Fibroblast of villous mesenchyme (primary cell): ENCODE measurements at regions not wholly inside any gene's neighbourhood (a gene's known extent, or its start where the extent isn't known, plus 50 kb on each side); places are given as distances from the start of the nearest gene placed in this dataset.
"Not testable (repeated sequence)": the region's sequence is repeated elsewhere in the genome, so short reads cannot be mapped to it uniquely, and the experiment has no call there.

Experiments used
- DNase-seq: peaks from one replicate; pipeline ENCODE4 v3.0.0-alpha.2; 2010; ENCODE audit warnings: low read depth
- H3K4me3 ChIP-seq: 2 replicates; pipeline ENCODE4 v1.5.1; 2011; ENCODE audit warnings: low read depth, mild to moderate bottlenecking, low read length
- CTCF ChIP-seq: IDR thresholded peaks from 2 replicates; pipeline ENCODE4 v1.5.1; 2012; ENCODE audit warnings: low read depth, mild to moderate bottlenecking, low read length; ENCODE audit not compliant: insufficient read depth

DNA sequence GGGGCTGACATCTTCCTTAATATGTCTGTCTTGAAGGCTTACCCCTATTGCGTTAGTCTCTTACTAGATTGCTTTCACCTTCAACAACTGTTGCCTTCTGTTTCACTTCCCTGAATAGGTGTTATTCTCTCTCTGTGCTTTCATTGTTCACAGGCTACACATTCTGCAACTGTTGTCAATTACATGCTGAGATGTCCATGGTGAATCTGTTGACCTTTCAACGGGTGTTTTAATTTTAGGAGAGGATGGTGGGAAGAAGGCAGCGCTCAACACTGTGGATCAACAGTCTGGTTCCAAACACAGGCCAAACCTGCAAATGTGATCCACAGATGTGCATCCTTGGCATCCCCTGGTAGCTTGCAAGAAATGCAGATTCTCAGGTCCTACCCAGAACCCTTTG is 101.9 kb downstream of the DACT1 start:
- DNase-seq: no peak
- H3K4me3 ChIP-seq: no peak overlapping the region
- no peak for TF ChIP-seq CTCF

DNA sequence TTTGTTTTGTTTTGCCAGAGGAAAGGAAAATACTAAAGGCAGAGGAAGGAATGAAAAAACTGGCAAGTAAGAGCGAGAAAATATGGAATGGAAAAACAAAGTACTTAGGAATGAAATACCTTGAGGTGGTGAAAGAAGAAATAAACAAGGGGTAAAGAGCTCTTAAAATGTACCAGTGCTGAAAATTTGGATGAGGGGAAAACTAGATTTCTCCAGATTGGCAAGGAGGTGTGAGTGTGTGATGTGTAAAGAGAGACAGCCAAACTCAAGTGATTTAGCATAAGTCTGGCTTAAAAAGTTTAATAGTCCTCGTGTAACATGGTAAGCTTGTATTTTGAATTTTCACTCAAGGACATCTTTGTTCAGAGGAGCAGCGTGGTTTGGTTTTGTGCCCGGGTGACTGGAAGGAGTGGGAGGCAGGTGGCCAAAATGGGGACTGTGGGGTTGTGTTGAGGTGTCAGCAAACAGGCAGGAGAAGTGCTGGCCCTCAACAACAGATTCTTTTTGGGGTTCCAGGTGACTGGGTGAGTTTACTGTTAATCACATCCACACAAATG is 102.7 kb downstream of the DACT1 start:
- no peak for DNase-seq
- no peak overlapping the region for H3K4me3 ChIP-seq
- no peak for TF ChIP-seq CTCF

DNA sequence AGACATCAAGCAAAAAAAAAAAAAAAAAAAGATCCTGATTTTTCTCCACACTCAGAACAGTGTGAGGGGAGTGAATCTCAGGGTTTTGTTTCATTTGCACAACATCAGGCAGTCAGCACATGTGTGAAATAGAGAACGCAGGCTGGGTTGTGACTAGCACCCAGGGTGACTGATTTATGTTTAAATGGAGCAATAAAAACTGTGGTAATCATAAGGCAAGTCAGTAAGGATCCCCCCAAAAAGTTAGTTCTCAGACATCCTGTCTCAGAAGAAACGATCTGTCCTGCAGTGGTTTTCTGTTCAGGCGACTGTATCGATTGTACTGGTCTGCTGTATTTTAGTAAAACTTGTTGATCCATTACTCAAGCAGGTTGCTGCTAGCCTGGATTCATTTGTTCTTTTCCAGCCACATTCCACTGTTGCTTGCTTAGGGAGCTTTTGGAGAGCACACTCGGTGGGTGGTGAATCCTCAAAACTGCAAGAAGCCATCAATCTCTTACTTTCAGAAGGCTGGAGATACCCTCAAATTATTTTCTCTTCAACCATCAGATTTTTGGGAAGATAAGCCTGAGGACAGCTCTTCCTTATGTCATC is 107.1 kb downstream of the DACT1 start:
- DNase-seq: peak; percentile 32
- no peak overlapping the region for H3K4me3 ChIP-seq
- no peak for TF ChIP-seq CTCF

DNA sequence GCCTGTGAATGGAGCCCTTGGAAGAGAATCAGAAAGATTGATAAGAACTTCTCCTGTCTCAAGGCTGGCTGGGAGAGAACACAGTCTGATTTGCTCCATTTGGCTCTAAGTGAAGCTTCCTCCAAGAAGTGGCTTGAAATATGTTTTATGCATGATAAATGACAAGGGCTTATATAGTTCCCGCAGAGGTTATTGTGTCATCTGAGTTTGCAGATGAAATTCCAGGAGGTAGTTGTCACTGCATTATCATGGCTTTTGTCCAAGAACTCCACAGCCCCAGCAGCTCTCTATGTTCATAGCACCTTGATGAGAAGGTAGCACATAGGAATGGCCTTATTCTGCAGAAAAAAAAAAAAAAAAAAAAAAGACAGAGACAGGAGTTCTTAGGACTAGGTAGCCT is 108.5 kb downstream of the DACT1 start:
- peak; percentile 84 for DNase-seq
- H3K4me3 ChIP-seq: no peak overlapping the region
- no peak for TF ChIP-seq CTCF

DNA sequence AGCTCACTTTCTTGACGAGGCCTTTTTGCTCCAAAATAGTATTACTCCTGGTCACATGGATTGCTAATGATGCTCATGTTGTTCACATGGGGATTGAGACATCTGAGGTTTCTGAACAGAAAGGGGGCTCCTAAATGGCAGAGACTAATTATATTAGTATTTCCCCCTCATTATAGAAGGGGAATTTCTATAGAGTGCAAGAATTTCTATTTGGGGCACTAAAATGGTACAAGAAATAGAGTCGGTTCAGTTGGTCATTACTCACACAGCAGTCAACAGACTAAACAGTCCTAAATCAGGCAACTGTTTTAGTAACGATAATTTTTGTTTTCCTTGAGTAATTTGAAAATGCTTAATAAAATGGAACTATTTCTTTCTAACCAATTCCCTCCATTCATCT is 108.9 kb downstream of the DACT1 start:
- no peak for TF ChIP-seq CTCF
- no peak for DNase-seq
- no peak overlapping the region for H3K4me3 ChIP-seq

DNA sequence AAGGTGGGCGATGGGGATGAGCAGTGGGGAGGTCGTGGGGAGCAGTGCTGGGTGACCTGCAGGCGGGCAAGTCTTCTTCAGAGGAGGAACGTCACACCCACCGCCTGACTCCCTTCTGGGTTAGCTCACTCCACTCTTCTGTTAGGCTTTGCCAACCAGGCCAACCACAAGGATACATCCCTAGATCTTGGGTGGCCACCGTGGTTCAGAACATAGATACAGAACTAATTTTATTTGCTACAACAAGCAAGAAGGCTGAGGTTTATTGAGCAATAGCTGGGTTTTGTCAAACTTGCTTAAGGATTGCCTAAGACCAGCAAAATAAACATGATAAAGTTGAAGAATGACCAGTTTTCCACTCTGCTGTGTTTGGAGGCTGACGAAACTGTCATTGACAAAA is 109.4 kb downstream of the DACT1 start:
- peak; percentile 100 for DNase-seq
- TF ChIP-seq CTCF: no peak
- no peak overlapping the region for H3K4me3 ChIP-seq

DNA sequence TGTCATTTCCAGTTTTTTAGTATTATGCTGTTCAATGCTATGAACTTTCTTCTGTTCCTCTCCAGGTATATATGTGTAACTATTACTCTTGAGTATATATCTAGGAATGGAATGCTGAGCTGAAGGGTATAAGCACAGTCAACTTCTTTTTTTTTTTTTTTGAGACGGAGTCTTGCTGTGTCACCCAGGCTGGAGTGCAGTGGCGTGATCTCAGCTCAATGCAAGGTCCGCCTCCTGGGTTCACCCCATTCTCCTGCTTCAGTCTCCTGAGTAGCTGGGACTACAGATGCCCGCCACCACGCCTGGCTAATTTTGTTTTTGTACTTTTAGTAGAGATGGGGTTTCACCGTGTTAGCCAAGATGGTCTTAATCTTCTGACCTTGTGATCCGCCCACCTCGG is 110.5 kb downstream of the DACT1 start:
- not testable (repeated sequence) for DNase-seq

More for the DNA sequence above, 110.5 kb downstream of the DACT1 start:
- H3K4me3 ChIP-seq: not testable (repeated sequence)
